ENCODE measurements at regions not wholly inside any gene's neighbourhood (a gene's known extent, or its start where the extent isn't known, plus 50 kb on each side); places are given as distances from the start of the nearest gene placed in this dataset.

GRCh38 chr16:51938861-51939260 is 608.1 kb downstream of the TOX3 start:
- no peak for DNase-seq (ENCODE audit: low read depth)
- Histone ChIP-seq H3K36me3 (ENCODE audit: control insufficient read depth, insufficient read depth, low read length) (no peaks in the 10 kb centered on the region), H3K27me3 (ENCODE audit: control insufficient read depth, insufficient read depth, low read length) (no peaks in the 10 kb centered on the region), H3K4me3 (ENCODE audit: low read depth, low read length) (no peak overlapping the region)
- ChIA-PET POLR2A (no interaction called here), CTCF (interaction anchor here (0.6 to 1.1 kb wide), 2 partner anchors 32 to 39 kb away, joined by 3 to 4 read pairs; no protein-coding TSS in a partner anchor)
- TF ChIP-seq CTCF (IDR thresholded peaks at IDR 0.05; ENCODE audit: insufficient read depth, low read depth, low read length) = no peak

GRCh38 chr16:51937771-51938170 is 609.2 kb downstream of the TOX3 start:
- DNase-seq (ENCODE audit: low read depth) = no peak
- POLR2A ChIA-PET = no interaction called here

DNA sequence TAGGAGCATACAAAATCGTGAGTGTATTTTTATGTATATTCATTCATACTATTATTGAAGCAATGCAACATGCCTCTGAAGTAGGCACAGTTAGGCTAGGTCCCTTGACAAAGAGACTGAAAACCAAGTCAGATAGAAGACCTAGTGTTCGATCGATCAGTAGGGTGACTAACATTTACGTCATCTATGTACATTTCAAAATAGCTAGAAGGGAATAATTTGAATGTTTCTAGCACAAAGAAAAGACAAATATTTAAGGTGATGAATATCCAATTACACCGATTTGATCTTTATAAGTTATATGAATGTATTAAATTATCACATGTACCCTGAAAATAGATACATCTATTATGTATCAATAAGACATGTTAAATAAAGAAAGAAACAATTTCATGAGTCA is 610.1 kb downstream of the TOX3 start:
- POLR2A ChIA-PET = no interaction called here
- Histone ChIP-seq H3K27me3 (ENCODE audit: control insufficient read depth, insufficient read depth, low read length) (no peaks in the 10 kb centered on the region), H3K36me3 (ENCODE audit: control insufficient read depth, insufficient read depth, low read length) (no peaks in the 10 kb centered on the region), H3K4me3 (ENCODE audit: low read depth, low read length) (no peak overlapping the region)
- CTCF ChIA-PET = no interaction called here
- DNase-seq (ENCODE audit: low read depth) = no peak
- no peak for TF ChIP-seq CTCF (IDR thresholded peaks at IDR 0.05; ENCODE audit: insufficient read depth, low read depth, low read length)

More at GRCh38 chr16:51937771-51938170, 609.2 kb downstream of the TOX3 start:
- TF ChIP-seq CTCF (IDR thresholded peaks at IDR 0.05; ENCODE audit: insufficient read depth, low read depth, low read length) = no peak
- H3K4me3 ChIP-seq (ENCODE audit: low read depth, low read length) = no peak overlapping the region
- CTCF ChIA-PET = no interaction called here
- no peaks in the 10 kb centered on the region for H3K36me3 ChIP-seq (ENCODE audit: control insufficient read depth, insufficient read depth, low read length)
- H3K27me3 ChIP-seq (ENCODE audit: control insufficient read depth, insufficient read depth, low read length) = no peaks in the 10 kb centered on the region

GRCh38 chr16:51932317-51932716 is 614.6 kb downstream of the TOX3 start:
- Histone ChIP-seq H3K27me3 (ENCODE audit: control insufficient read depth, insufficient read depth, low read length) (no peaks in the 10 kb centered on the region), H3K4me3 (ENCODE audit: low read depth, low read length) (no peak overlapping the region), H3K36me3 (ENCODE audit: control insufficient read depth, insufficient read depth, low read length) (no peaks in the 10 kb centered on the region)
- ChIA-PET POLR2A (no interaction called here), CTCF (no interaction called here)
- TF ChIP-seq CTCF (IDR thresholded peaks at IDR 0.05; ENCODE audit: insufficient read depth, low read depth, low read length) = no peak
- no peak for DNase-seq (ENCODE audit: low read depth)

GRCh38 chr16:51931653-51932052 is 615.3 kb downstream of the TOX3 start:
- POLR2A ChIA-PET = no interaction called here
- H3K36me3 ChIP-seq (ENCODE audit: control insufficient read depth, insufficient read depth, low read length) = no peaks in the 10 kb centered on the region
- no peak overlapping the region for H3K4me3 ChIP-seq (ENCODE audit: low read depth, low read length)
- TF ChIP-seq CTCF (IDR thresholded peaks at IDR 0.05; ENCODE audit: insufficient read depth, low read depth, low read length) = no peak
- CTCF ChIA-PET = interaction anchor here (0.6 kb wide), 1 partner anchor 21 kb away, joined by 3 read pairs; no protein-coding TSS in a partner anchor
- no peak for DNase-seq (ENCODE audit: low read depth)
- H3K27me3 ChIP-seq (ENCODE audit: control insufficient read depth, insufficient read depth, low read length) = no peaks in the 10 kb centered on the region

All from BJ (cell line).